ENCODE measurements at regions not wholly inside any gene's neighbourhood (a gene's known extent, or its start where the extent isn't known, plus 50 kb on each side); places are given as distances from the start of the nearest gene placed in this dataset.

DNA sequence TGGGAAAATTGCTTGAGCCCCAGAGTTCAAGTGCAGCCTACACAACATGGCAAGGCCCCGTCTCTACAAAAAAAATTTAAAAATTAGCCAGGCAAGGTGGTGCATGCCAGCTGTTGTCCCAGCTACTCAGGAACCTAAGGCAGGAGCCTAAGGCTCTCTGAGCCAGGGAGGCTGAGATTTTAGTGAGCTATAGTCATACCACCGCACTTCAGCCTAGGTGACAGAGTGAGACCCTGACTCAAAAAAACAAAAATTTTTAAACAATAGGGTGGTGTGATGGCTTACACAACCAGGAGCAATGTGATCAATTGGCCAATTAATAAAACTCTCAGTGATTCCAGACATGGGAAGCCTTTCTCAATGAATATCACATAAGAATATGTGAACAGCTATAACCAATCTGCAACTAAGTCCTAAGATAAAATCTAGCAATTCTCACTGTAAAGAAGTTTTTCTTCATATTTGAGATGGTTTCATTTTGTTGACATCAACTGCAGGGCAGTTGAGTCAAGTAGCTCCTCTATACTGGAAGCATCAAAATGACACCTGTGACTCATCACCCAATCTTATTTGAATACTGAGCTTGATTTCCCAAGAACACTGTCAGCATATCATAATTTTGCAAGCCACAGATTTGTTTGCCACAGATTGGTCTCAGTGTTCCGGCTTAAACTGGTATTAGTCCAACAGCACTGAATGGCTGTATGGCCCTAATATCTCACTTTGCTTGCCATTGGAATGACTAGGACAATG is 169.0 kb upstream of the GJE1 start:
- ChIA-PET POLR2A (no interaction called here), CTCF (no interaction called here)
- Mint-ChIP-seq H3K27me3 (peaks cover under 1 to 2% of the 10 kb centered on the region in 2 donors), H3K4me1 (no peaks in the 10 kb centered on the region), H3K27ac (no peak overlapping the region), H3K36me3 (no peaks in the 10 kb centered on the region), H3K9me3 (no peaks in the 10 kb centered on the region), H3K4me3 (no peak overlapping the region)
- H3K36me3 ChIP-seq (ENCODE audit: control insufficient read depth in 2 of 2, extremely low read depth in 1 of 2, insufficient read depth in 1 of 2, low read length in 1 of 2), result no peaks in the 10 kb centered on the region
- H3K4me3 ChIP-seq (ENCODE audit: control insufficient read depth in 1 of 2, extremely low read depth in 1 of 2, low read length in 1 of 2), result no peak overlapping the region
- no CpG with 5 or more reads among the region's 3 CpGs for WGBS (ENCODE audit: insufficient coverage)
- ATAC-seq (replicated peaks in 1 of 4) (no peak), DNase-seq (no peak)
- no peaks in the 10 kb centered on the region for H3K9me3 ChIP-seq
- no peak overlapping the region for H3K27ac ChIP-seq (ENCODE audit: low read length)
- H3K27me3 ChIP-seq (replicated peaks in 1 of 2; ENCODE audit: control insufficient read depth in 2 of 2, extremely low read depth in 1 of 2, insufficient read depth in 2 of 2, low read length in 1 of 2), result no peaks in the 10 kb centered on the region
- no peaks in the 10 kb centered on the region for H3K4me1 ChIP-seq (ENCODE audit: control insufficient read depth in 1 of 2, extremely low read depth in 1 of 2, insufficient read depth in 2 of 2, low read length in 2 of 2)

- DNase-seq (no peak), ATAC-seq (replicated peaks in 1 of 4) (no peak)
- Histone ChIP-seq H3K27me3 (replicated peaks in 1 of 2; ENCODE audit: control insufficient read depth in 2 of 2, extremely low read depth in 1 of 2, insufficient read depth in 2 of 2, low read length in 1 of 2) (no peaks in the 10 kb centered on the region), H3K4me3 (ENCODE audit: control insufficient read depth in 1 of 2, extremely low read depth in 1 of 2, low read length in 1 of 2) (no peak overlapping the region), H3K4me1 (ENCODE audit: control insufficient read depth in 1 of 2, extremely low read depth in 1 of 2, insufficient read depth in 2 of 2, low read length in 2 of 2) (no peaks in the 10 kb centered on the region), H3K9me3 (no peaks in the 10 kb centered on the region), H3K36me3 (ENCODE audit: control insufficient read depth in 2 of 2, extremely low read depth in 1 of 2, insufficient read depth in 1 of 2, low read length in 1 of 2) (no peaks in the 10 kb centered on the region), H3K27ac (ENCODE audit: low read length) (no peak overlapping the region)
- Mint-ChIP-seq H3K4me1 (no peaks in the 10 kb centered on the region), H3K27me3 (peaks cover 0 to 2% of the 10 kb centered on the region in 2 donors), H3K4me3 (no peak overlapping the region), H3K9me3 (peaks cover 4 to 23% (median 10%) of the 10 kb centered on the region in 3 donors), H3K27ac (no peak overlapping the region), H3K36me3 (no peaks in the 10 kb centered on the region)
- 50% methylated on average over 1 of the region's 4 CpGs for WGBS (ENCODE audit: insufficient coverage)
- ChIA-PET CTCF (no interaction called here), POLR2A (no interaction called here)
These were observed 175.5 kb upstream of the GJE1 start for GRCh38 chr6:141957271-141957670.

- Mint-ChIP-seq H3K27ac (no peak overlapping the region), H3K27me3 (peaks cover 0 to 2% of the 10 kb centered on the region in 2 donors)
- POLR2A ChIA-PET, result no interaction called here
These were observed 175.9 kb upstream of the GJE1 start for GRCh38 chr6:141956868-141957267.

DNA sequence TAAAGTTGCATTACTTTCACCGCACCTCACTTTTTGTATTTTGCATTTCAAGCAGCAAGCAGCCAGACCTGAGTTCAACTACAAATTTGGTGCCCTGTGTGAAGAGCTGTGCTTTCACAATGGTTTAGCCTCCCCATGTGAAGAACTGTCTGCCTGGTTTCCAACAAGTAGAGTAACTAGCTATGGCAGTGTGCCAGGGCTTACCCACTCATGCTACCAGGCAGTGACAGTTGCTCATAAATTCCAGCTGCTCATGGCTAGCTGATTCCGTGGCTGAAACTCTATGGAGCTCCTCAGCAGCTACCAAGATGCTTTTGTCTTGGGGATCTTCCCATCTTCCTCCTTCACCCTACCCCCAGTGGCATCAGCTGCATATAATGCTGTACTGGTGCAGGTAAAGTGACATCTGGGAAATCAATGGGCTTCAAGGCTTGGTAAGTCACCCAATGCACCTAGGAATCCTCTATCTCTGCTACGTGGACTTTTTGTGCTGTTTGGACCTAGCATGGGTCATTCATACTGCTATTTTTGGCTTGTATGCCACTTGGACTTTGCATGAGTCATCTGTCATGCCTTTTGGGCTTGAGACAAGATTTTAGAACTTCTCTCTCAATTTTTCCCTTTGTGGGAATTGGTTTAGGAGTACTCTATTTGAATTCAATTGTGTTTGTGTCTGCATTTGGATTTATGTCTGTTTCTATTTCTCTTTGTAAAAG is 176.5 kb upstream of the GJE1 start:
- Mint-ChIP-seq H3K36me3 (no peaks in the 10 kb centered on the region), H3K27ac (no peak overlapping the region), H3K27me3 (peaks cover 0 to 2% of the 10 kb centered on the region in 2 donors), H3K4me3 (no peak overlapping the region), H3K4me1 (no peaks in the 10 kb centered on the region), H3K9me3 (peaks cover 9 to 33% (median 19%) of the 10 kb centered on the region in 3 donors)
- no peak for ATAC-seq (replicated peaks in 1 of 4)
- Histone ChIP-seq H3K9me3 (no peaks in the 10 kb centered on the region), H3K27me3 (replicated peaks in 1 of 2; ENCODE audit: control insufficient read depth in 2 of 2, extremely low read depth in 1 of 2, insufficient read depth in 2 of 2, low read length in 1 of 2) (no peaks in the 10 kb centered on the region), H3K4me1 (ENCODE audit: control insufficient read depth in 1 of 2, extremely low read depth in 1 of 2, insufficient read depth in 2 of 2, low read length in 2 of 2) (no peaks in the 10 kb centered on the region), H3K27ac (ENCODE audit: low read length) (no peak overlapping the region), H3K4me3 (ENCODE audit: control insufficient read depth in 1 of 2, extremely low read depth in 1 of 2, low read length in 1 of 2) (no peak overlapping the region), H3K36me3 (ENCODE audit: control insufficient read depth in 2 of 2, extremely low read depth in 1 of 2, insufficient read depth in 1 of 2, low read length in 1 of 2) (no peaks in the 10 kb centered on the region)
- DNase-seq, result no peak
- ChIA-PET CTCF (no interaction called here), POLR2A (no interaction called here)
- 90% methylated on average over 2 of the region's 3 CpGs for WGBS (ENCODE audit: insufficient coverage)

More at GRCh38 chr6:141956868-141957267, 175.9 kb upstream of the GJE1 start:
- CTCF ChIA-PET, result no interaction called here
- DNase-seq (no peak), ATAC-seq (replicated peaks in 1 of 4) (no peak)
- Histone ChIP-seq H3K4me3 (ENCODE audit: control insufficient read depth in 1 of 2, extremely low read depth in 1 of 2, low read length in 1 of 2) (no peak overlapping the region), H3K27me3 (replicated peaks in 1 of 2; ENCODE audit: control insufficient read depth in 2 of 2, extremely low read depth in 1 of 2, insufficient read depth in 2 of 2, low read length in 1 of 2) (no peaks in the 10 kb centered on the region), H3K4me1 (ENCODE audit: control insufficient read depth in 1 of 2, extremely low read depth in 1 of 2, insufficient read depth in 2 of 2, low read length in 2 of 2) (no peaks in the 10 kb centered on the region), H3K9me3 (no peaks in the 10 kb centered on the region), H3K36me3 (ENCODE audit: control insufficient read depth in 2 of 2, extremely low read depth in 1 of 2, insufficient read depth in 1 of 2, low read length in 1 of 2) (no peaks in the 10 kb centered on the region), H3K27ac (ENCODE audit: low read length) (no peak overlapping the region)
- peaks cover 8 to 27% (median 14%) of the 10 kb centered on the region in 3 donors for H3K9me3 Mint-ChIP-seq
- no CpG with 5 or more reads among the region's 1 CpG for WGBS (ENCODE audit: insufficient coverage)
- no peak overlapping the region for H3K4me3 Mint-ChIP-seq
- H3K36me3 Mint-ChIP-seq, result no peaks in the 10 kb centered on the region
- H3K4me1 Mint-ChIP-seq, result no peaks in the 10 kb centered on the region

DNA sequence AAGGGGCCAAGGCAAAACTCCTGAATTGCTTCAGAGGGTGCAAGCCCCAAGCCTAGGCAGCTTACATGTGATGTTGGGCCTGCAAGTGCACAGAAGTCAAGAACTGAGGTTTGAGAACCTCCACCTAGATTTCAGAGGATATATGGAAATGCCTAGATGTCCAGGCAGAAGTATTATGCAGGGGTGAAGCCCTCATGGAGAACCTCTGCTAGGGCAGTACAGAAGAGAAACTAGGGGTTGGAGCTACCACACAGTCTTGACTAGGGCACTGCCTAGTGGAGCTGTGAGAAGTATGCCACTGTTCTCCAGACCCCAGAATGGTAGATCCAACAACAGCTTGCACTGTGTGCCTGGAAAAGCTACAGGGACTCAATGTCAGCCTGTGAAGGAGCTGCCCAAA is 179.7 kb upstream of the GJE1 start:
- Mint-ChIP-seq H3K4me1 (no peaks in the 10 kb centered on the region), H3K27ac (no peak overlapping the region)
- CTCF ChIA-PET, result no interaction called here

GRCh38 chr6:141946502-141946901 is 186.2 kb upstream of the GJE1 start:
- no peaks in the 10 kb centered on the region for H3K9me3 ChIP-seq
- ATAC-seq (replicated peaks in 1 of 4) (no peak), DNase-seq (no peak)
- peaks cover 15 to 21% (median 19%) of the 10 kb centered on the region in 3 donors for H3K9me3 Mint-ChIP-seq
- no peaks in the 10 kb centered on the region for H3K4me1 Mint-ChIP-seq
- H3K4me3 Mint-ChIP-seq, result no peak overlapping the region
- CTCF ChIA-PET, result no interaction called here
- no peak overlapping the region for H3K27ac Mint-ChIP-seq
- no peak overlapping the region for H3K27ac ChIP-seq (ENCODE audit: low read length)
- WGBS (ENCODE audit: insufficient coverage), result 17% methylated on average over 1 of the region's 2 CpGs
- POLR2A ChIA-PET, result no interaction called here
- H3K4me3 ChIP-seq (ENCODE audit: control insufficient read depth in 1 of 2, extremely low read depth in 1 of 2, low read length in 1 of 2), result no peak overlapping the region
- H3K27me3 Mint-ChIP-seq, result no peaks in the 10 kb centered on the region
- no peaks in the 10 kb centered on the region for H3K4me1 ChIP-seq (ENCODE audit: control insufficient read depth in 1 of 2, extremely low read depth in 1 of 2, insufficient read depth in 2 of 2, low read length in 2 of 2)
- no peaks in the 10 kb centered on the region for H3K27me3 ChIP-seq (replicated peaks in 1 of 2; ENCODE audit: control insufficient read depth in 2 of 2, extremely low read depth in 1 of 2, insufficient read depth in 2 of 2, low read length in 1 of 2)
- no peaks in the 10 kb centered on the region for H3K36me3 Mint-ChIP-seq
- H3K36me3 ChIP-seq (ENCODE audit: control insufficient read depth in 2 of 2, extremely low read depth in 1 of 2, insufficient read depth in 1 of 2, low read length in 1 of 2), result no peaks in the 10 kb centered on the region

More for the DNA sequence above, 179.7 kb upstream of the GJE1 start:
- Histone ChIP-seq H3K9me3 (no peaks in the 10 kb centered on the region), H3K27ac (ENCODE audit: low read length) (no peak overlapping the region), H3K27me3 (replicated peaks in 1 of 2; ENCODE audit: control insufficient read depth in 2 of 2, extremely low read depth in 1 of 2, insufficient read depth in 2 of 2, low read length in 1 of 2) (no peaks in the 10 kb centered on the region), H3K36me3 (ENCODE audit: control insufficient read depth in 2 of 2, extremely low read depth in 1 of 2, insufficient read depth in 1 of 2, low read length in 1 of 2) (no peaks in the 10 kb centered on the region), H3K4me3 (ENCODE audit: control insufficient read depth in 1 of 2, extremely low read depth in 1 of 2, low read length in 1 of 2) (no peak overlapping the region), H3K4me1 (ENCODE audit: control insufficient read depth in 1 of 2, extremely low read depth in 1 of 2, insufficient read depth in 2 of 2, low read length in 2 of 2) (no peaks in the 10 kb centered on the region)
- DNase-seq (no peak), ATAC-seq (replicated peaks in 1 of 4) (no peak)
- Mint-ChIP-seq H3K9me3 (peaks cover 9 to 33% (median 19%) of the 10 kb centered on the region in 3 donors), H3K4me3 (no peak overlapping the region), H3K36me3 (no peaks in the 10 kb centered on the region), H3K27me3 (no peaks in the 10 kb centered on the region)
- POLR2A ChIA-PET, result no interaction called here

Measured in T-cell (primary cell).